ENCODE measurements at regions not wholly inside any gene's neighbourhood (a gene's known extent, or its start where the extent isn't known, plus 50 kb on each side); places are given as distances from the start of the nearest gene placed in this dataset.
"Not testable (repeated sequence)": the region's sequence is repeated elsewhere in the genome, so short reads cannot be mapped to it uniquely, and the experiment has no call there.

- DNase-seq: no peak
Measured at GRCh38 chr10:81674941-81675340, 200.1 kb upstream of the NRG3 start.

- no peak for DNase-seq
Measured at GRCh38 chr10:81679291-81679690, 195.7 kb upstream of the NRG3 start.

GRCh38 chr10:81680359-81680758, 194.6 kb upstream of the NRG3 start:
- no peak for DNase-seq

GRCh38 chr10:81688459-81688858, 186.5 kb upstream of the NRG3 start:
- no peak for DNase-seq

- no peak for DNase-seq
Measured at GRCh38 chr10:81696609-81697388, 178.2 kb upstream of the NRG3 start.

GRCh38 chr10:81704596-81704995, 170.4 kb upstream of the NRG3 start:
- DNase-seq: no peak

- no peak for DNase-seq
Measured at GRCh38 chr10:81708416-81708815, 166.6 kb upstream of the NRG3 start.

GRCh38 chr10:81708929-81709328, 166.1 kb upstream of the NRG3 start:
- DNase-seq: no peak

GRCh38 chr10:81722399-81722798, 152.6 kb upstream of the NRG3 start:
- no peak for DNase-seq

- DNase-seq: no peak
Measured at GRCh38 chr10:81724431-81724830, 150.6 kb upstream of the NRG3 start.

GRCh38 chr10:81725851-81726250, 149.1 kb upstream of the NRG3 start:
- no peak for DNase-seq

GRCh38 chr10:81728692-81729091, 146.3 kb upstream of the NRG3 start:
- DNase-seq: no peak

- no peak for DNase-seq
Measured at GRCh38 chr10:81730891-81731290, 144.1 kb upstream of the NRG3 start.

GRCh38 chr10:81733542-81733941, 141.5 kb upstream of the NRG3 start:
- DNase-seq: no peak

- DNase-seq: not testable (repeated sequence)
Measured at GRCh38 chr10:81735167-81735566, 139.8 kb upstream of the NRG3 start.

- DNase-seq: no peak
Measured at GRCh38 chr10:81759111-81759510, 115.9 kb upstream of the NRG3 start.

- no peak for DNase-seq
Measured at GRCh38 chr10:81784111-81784597, 90.8 kb upstream of the NRG3 start.

GRCh38 chr10:81792729-81793128, 82.3 kb upstream of the NRG3 start:
- no peak for DNase-seq

GRCh38 chr10:81806842-81807241, 68.2 kb upstream of the NRG3 start:
- DNase-seq: no peak

- no peak for DNase-seq
Measured at GRCh38 chr10:81814842-81815241, 60.2 kb upstream of the NRG3 start.

- DNase-seq: no peak
Measured at GRCh38 chr10:81817596-81818170, 57.3 kb upstream of the NRG3 start.

- no peak for DNase-seq
Measured at GRCh38 chr10:81820418-81820817, 54.6 kb upstream of the NRG3 start.
